Panc1 (cell line): ENCODE measurements at regions not wholly inside any gene's neighbourhood (a gene's known extent, or its start where the extent isn't known, plus 50 kb on each side); places are given as distances from the start of the nearest gene placed in this dataset.

Experiments used
- ATAC-seq: fragments of 200-7000 bp; cut with Tn5 transposase; 2 replicates; pipeline ENCODE4 v1.9.1; 2020; ENCODE audit warnings: mild to moderate bottlenecking, moderate library complexity
- BruUV-seq: library from RNA; stranded (reverse); fragments of 400-500 nt; replicated peaks from 2 replicates; lab custom pipeline; 2021; lab: Mats Ljungman, UMichigan
- CTCF ChIA-PET: fragments of 300-600 bp; sonication (Branson Sonifier 250); formaldehyde crosslinking; loops from one replicate; lab custom pipeline; 2022; ENCODE audit warnings: antibody characterized with exemption; lab: Charles Lee
- POLR2A ChIA-PET: fragments of 300-600 bp; sonication (Branson Sonifier 250); formaldehyde crosslinking; loops from one replicate; lab custom pipeline; 2022; ENCODE audit warnings: antibody characterized with exemption; lab: Charles Lee
- DNase-seq: peaks from one replicate; pipeline ENCODE4 v3.0.0-alpha.2; 2010; ENCODE audit warnings: low read depth, low spot score
- H3K27ac ChIP-seq: 2 replicates; pipeline ENCODE4 v1.5.1; 2011; ENCODE audit warnings: mild to moderate bottlenecking, low read length, inconsistent platforms
- H3K27me3 ChIP-seq: fragments of 200-500 bp; sonication (Bioruptor generic); 2 replicates; pipeline ENCODE4 v1.6.0; 2014; ENCODE audit warnings: low read length, inconsistent platforms; ENCODE audit not compliant: control insufficient read depth, insufficient read depth
- H3K36me3 ChIP-seq: fragments of 200-500 bp; sonication (Bioruptor generic); 2 replicates; pipeline ENCODE4 v1.5.1; 2014; ENCODE audit warnings: inconsistent platforms, mild to moderate bottlenecking, low read length, moderate library complexity; ENCODE audit not compliant: control insufficient read depth, insufficient read depth
- H3K4me1 ChIP-seq: 2 replicates; pipeline ENCODE4 v1.5.1; 2011; ENCODE audit warnings: inconsistent platforms, mild to moderate bottlenecking, low read length, moderate library complexity; ENCODE audit not compliant: control insufficient read depth, insufficient read depth
- H3K4me3 ChIP-seq, 2 experiments: 2 replicates each; pipeline ENCODE4 v1.5.1; 2011 to 2012; ENCODE audit warnings: low read depth in 2 of 2, low read length in 2 of 2, mild to moderate bottlenecking in 2 of 2, inconsistent platforms in 1 of 2, moderate library complexity in 1 of 2
- H3K9me3 ChIP-seq: fragments of 200-500 bp; sonication (Bioruptor generic); 2 replicates; pipeline ENCODE4 v1.5.1; 2014; ENCODE audit warnings: low read depth, mild to moderate bottlenecking, inconsistent platforms, low read length, moderate library complexity; ENCODE audit not compliant: control insufficient read depth, insufficient read depth
- CTCF ChIP-seq: fragments of 450-650 bp; IDR thresholded peaks from 2 replicates; pipeline ENCODE4 v1.5.1; 2017; ENCODE audit warnings: mild to moderate bottlenecking
- POLR2AphosphoS5 ChIP-seq: IDR thresholded peaks from 2 replicates; pipeline ENCODE4 v1.6.1; 2012; ENCODE audit warnings: mild to moderate bottlenecking, low read depth, low read length, moderate library complexity
- REST ChIP-seq, 2 experiments: IDR thresholded peaks; 2 replicates each; pipeline ENCODE4 v1.6.1; 2011 to 2012; ENCODE audit warnings: low read depth in 2 of 2, control low read depth in 1 of 2, low read length in 1 of 2, mild to moderate bottlenecking in 1 of 2, moderate library complexity in 1 of 2; ENCODE audit not compliant: insufficient read depth in 1 of 2
- SIN3A ChIP-seq: IDR thresholded peaks from 2 replicates; pipeline ENCODE4 v1.6.1; 2012; ENCODE audit warnings: low read depth, mild to moderate bottlenecking, low read length, moderate library complexity, borderline replicate concordance; ENCODE audit not compliant: insufficient read depth
- TCF7L2 ChIP-seq: IDR thresholded peaks from 2 replicates; pipeline ENCODE4 v1.6.1; 2011; ENCODE audit warnings: mild to moderate bottlenecking, low read depth, low read length, inconsistent platforms
- in situ Hi-C: cut with HindIII; loops from 2 replicates; pipeline ENCODE4 v1.10.0; 2016; ENCODE audit warnings: low sequenced_read_pairs, low pct_unique_long_range_greater_than_20kb
- intact Hi-C: fragments of 100-400 bp; cut with micrococcal nuclease; formaldehyde crosslinking; loops from one replicate; pipeline ENCODE4 v1.10.0; 2022; ENCODE audit not compliant: unreplicated experiment

GRCh38 chr2:54392555-54393324, 63.4 kb upstream of the SPTBN1 start:
- CTCF ChIA-PET = no interaction called here
- no peaks in the 10 kb centered on the region for H3K36me3 ChIP-seq
- H3K27ac ChIP-seq = no peak overlapping the region
- H3K4me1 ChIP-seq = no peaks in the 10 kb centered on the region
- H3K27me3 ChIP-seq = no peaks in the 10 kb centered on the region
- TF ChIP-seq REST (IDR thresholded peaks at IDR 0.05; ENCODE audit: insufficient read depth in 1 of 2, low read depth in 2 of 2, low read length in 1 of 2) (no peak), SIN3A (no peak), CTCF (no peak), TCF7L2 (no peak), POLR2AphosphoS5 (no peak)
- in situ Hi-C loops (no loop called here), intact Hi-C loops (no loop called here)
- ATAC-seq = no peak
- no TSS peak for BruUV-seq
- POLR2A ChIA-PET = interaction anchor here (0.7 kb wide), 1 partner anchor 32 kb away, joined by 8 read pairs; no protein-coding TSS in a partner anchor
- DNase-seq = no peak
- no peak overlapping the region for H3K4me3 ChIP-seq
- H3K9me3 ChIP-seq = no peaks in the 10 kb centered on the region

GRCh38 chr2:54394392-54394791, 61.7 kb upstream of the SPTBN1 start:
- Histone ChIP-seq H3K9me3 (no peaks in the 10 kb centered on the region), H3K27ac (no peak overlapping the region), H3K4me3 (no peak overlapping the region), H3K4me1 (no peaks in the 10 kb centered on the region), H3K27me3 (no peaks in the 10 kb centered on the region), H3K36me3 (no peaks in the 10 kb centered on the region)
- no TSS peak for BruUV-seq
- ChIA-PET POLR2A (no interaction called here), CTCF (no interaction called here)
- no peak for ATAC-seq
- DNase-seq = no peak
- in situ Hi-C loops = no loop called here
- TF ChIP-seq TCF7L2 = no peak
- TF ChIP-seq REST (IDR thresholded peaks at IDR 0.05; ENCODE audit: insufficient read depth in 1 of 2, low read depth in 2 of 2, low read length in 1 of 2) = no peak
- no peak for TF ChIP-seq SIN3A
- no peak for TF ChIP-seq CTCF
- intact Hi-C loops = no loop called here
